HepG2 (cell line): ENCODE measurements at regions not wholly inside any gene's neighbourhood (a gene's known extent, or its start where the extent isn't known, plus 50 kb on each side); places are given as distances from the start of the nearest gene placed in this dataset.

Experiments used
- ATAC-seq: fragments of 200-7000 bp; cut with Tn5 transposase; 3 replicates; pipeline ENCODE4 v1.9.1; 2020; ENCODE audit warnings: mild to moderate bottlenecking, moderate library complexity
- BruUV-seq: library from RNA; stranded (reverse); fragments of 400-500 nt; replicated peaks from 2 replicates; lab custom pipeline; 2021; lab: Mats Ljungman, UMichigan
- CTCF ChIA-PET: fragments of 300-600 bp; formaldehyde crosslinking; extraction: SDS; loops from one replicate; lab custom pipeline; 2021; ENCODE audit warnings: low total read pairs, inconsistent platforms, low intra/inter-chr PET ratio; lab: Yijun Ruan, JAX
- POLR2A ChIA-PET: fragments of 350-600 bp; sonication (Branson Sonifier 250); formaldehyde crosslinking; loops from one replicate; lab custom pipeline; 2020; ENCODE audit warnings: antibody characterized with exemption, inconsistent platforms; lab: Yijun Ruan, JAX
- DNase-seq: peaks from one replicate; pipeline ENCODE4 v3.0.0-alpha.2; 2015; ENCODE audit warnings: low spot score
- FAIRE-seq: peaks from 3 replicates; lab custom pipeline; 2011; peaks lifted over from hg19 to GRCh38; lab: Jason Lieb, UNC
- H2AFZ ChIP-seq: one replicate; pipeline ENCODE4 v1.6.1; 2011; ENCODE audit warnings: low read length, inconsistent platforms
- H3K27ac ChIP-seq: fragments of 300-600 bp; 3 replicates; pipeline ENCODE4 v1.8.0; 2011; ENCODE audit warnings: mixed run types, mild to moderate bottlenecking, mixed read lengths, low read length, inconsistent platforms; ENCODE audit not compliant: insufficient read depth; ENCODE audit errors: extremely low read length
- H3K27me3 ChIP-seq, 2 experiments: fragments of 200-600 bp in 1 of 2; 2 replicates in 1 of 2; 3 replicates in 1 of 2; pipeline versions ENCODE4 v1.6.0 to v1.8.0; 2011; ENCODE audit warnings: low read length in 2 of 2, mild to moderate bottlenecking in 2 of 2, moderate library complexity in 2 of 2, inconsistent platforms in 1 of 2; ENCODE audit not compliant: insufficient read depth in 2 of 2, control insufficient read depth in 1 of 2
- H3K36me3 ChIP-seq, 2 experiments: fragments of 200-600 bp in 1 of 2; replicated peaks in 1 of 2; 2 replicates in 1 of 2; 3 replicates in 1 of 2; pipeline versions ENCODE4 v1.5.1 to v1.8.0; 2011; ENCODE audit warnings: low read length in 2 of 2, inconsistent platforms in 1 of 2; ENCODE audit not compliant: insufficient read depth in 2 of 2, control insufficient read depth in 1 of 2
- H3K4me1 ChIP-seq: 2 replicates; pipeline ENCODE4 v1.5.1; 2012; ENCODE audit warnings: low read length, inconsistent platforms; ENCODE audit not compliant: insufficient read depth
- H3K4me2 ChIP-seq: 2 replicates; pipeline ENCODE4 v1.6.0; 2011; ENCODE audit warnings: low read depth, low read length, inconsistent platforms
- H3K4me3 ChIP-seq, 3 experiments: fragments of 200-600 bp in 1 of 3; sonication (generic), shearing (Covaris generic) in 1 of 3; replicated peaks in 1 of 3; 2 replicates each; pipeline ENCODE4 v1.5.1; 2011 to 2016; ENCODE audit warnings: low read length in 3 of 3, inconsistent platforms in 2 of 3, low read depth in 2 of 3, mild to moderate bottlenecking in 2 of 3, control low read depth in 1 of 3, mixed read lengths in 1 of 3; ENCODE audit not compliant: insufficient read depth in 1 of 3
- H3K79me2 ChIP-seq: one replicate; pipeline ENCODE4 v1.6.1; 2011; ENCODE audit warnings: low read length, inconsistent platforms; ENCODE audit not compliant: insufficient read depth
- H3K9ac ChIP-seq: 2 replicates; pipeline ENCODE4 v1.6.0; 2011; ENCODE audit warnings: mild to moderate bottlenecking, low read depth, low read length, inconsistent platforms; ENCODE audit not compliant: insufficient read depth
- H3K9me3 ChIP-seq: 2 replicates; pipeline ENCODE4 v1.5.1; 2012; ENCODE audit warnings: mild to moderate bottlenecking, low read length
- H4K20me1 ChIP-seq: 2 replicates; pipeline ENCODE4 v1.6.0; 2011; ENCODE audit warnings: inconsistent platforms, mild to moderate bottlenecking, low read length, moderate library complexity; ENCODE audit not compliant: insufficient read depth
- AKAP8 ChIP-seq: sonication (generic); formaldehyde crosslinking; IDR thresholded peaks from 2 replicates; pipeline ENCODE4 v1.5.1; 2020; ENCODE audit warnings: mild to moderate bottlenecking, missing genetic modification reagents
- GABPA ChIP-seq, 2 experiments: IDR thresholded peaks; 2 replicates each; pipeline ENCODE4 v1.6.1; 2011 to 2016; ENCODE audit warnings: low read depth in 2 of 2, low read length in 1 of 2, missing biosample characterization in 1 of 2, missing genetic modification characterization in 1 of 2
- HMG20A ChIP-seq: IDR thresholded peaks from 2 replicates; pipeline ENCODE4 v1.6.1; 2016; ENCODE audit warnings: borderline replicate concordance
- HMGA1 ChIP-seq: sonication (generic); formaldehyde crosslinking; conservative IDR thresholded peaks from 2 replicates; pipeline ENCODE4 v1.4.0; 2020; ENCODE audit warnings: missing genetic modification reagents
- KLF15 ChIP-seq: sonication (generic); formaldehyde crosslinking; IDR thresholded peaks from 2 replicates; pipeline ENCODE4 v1.8.1; 2023; ENCODE audit warnings: borderline replicate concordance, mild to moderate bottlenecking, inconsistent platforms, missing genetic modification reagents, mixed read lengths
- TBX2 ChIP-seq: sonication (generic); formaldehyde crosslinking; IDR thresholded peaks from 2 replicates; pipeline ENCODE4 v1.5.0; 2020; ENCODE audit warnings: missing genetic modification reagents, mild to moderate bottlenecking, borderline replicate concordance
- ZBTB4 ChIP-seq: sonication (generic); formaldehyde crosslinking; IDR thresholded peaks from 2 replicates; pipeline ENCODE4 v1.4.0; 2020; ENCODE audit warnings: missing genetic modification reagents, mild to moderate bottlenecking, borderline replicate concordance
- ZBTB40 ChIP-seq, 2 experiments: fragments of 450-650 bp in 1 of 2; sonication (generic) in 1 of 2; formaldehyde crosslinking in 1 of 2; IDR thresholded peaks; 2 replicates each; pipeline versions ENCODE4 v1.6.1 to v1.8.0; 2016 to 2022; ENCODE audit warnings: antibody characterized with exemption in 1 of 2, mild to moderate bottlenecking in 1 of 2, missing genetic modification reagents in 1 of 2
- ZNF574 ChIP-seq: sonication (generic); formaldehyde crosslinking; IDR thresholded peaks from 2 replicates; pipeline ENCODE4 v1.4.0; 2020; ENCODE audit warnings: missing genetic modification reagents
- WGBS: methylation state at CpG from one replicate; pipeline ENCODE4 v1.1.6; 2017; ENCODE audit warnings: low lambda C conversion rate; 5-methylcytosine and 5-hydroxymethylcytosine counted together
- in situ Hi-C: cut with HindIII; loops from 2 replicates; pipeline ENCODE4 v1.10.0; 2017; ENCODE audit warnings: low pct_unique_long_range_greater_than_20kb; ENCODE audit not compliant: extremely low pct_ligation_motif_present
- intact Hi-C: fragments of 100-400 bp; cut with micrococcal nuclease; formaldehyde crosslinking; loops from one replicate; pipeline ENCODE4 v1.10.0; 2022; ENCODE audit not compliant: unreplicated experiment

GRCh38 chr10:1854271-1854670 lies 116.9 kb upstream of the ADARB2 start:
- under 1% methylated on average over 7 of the region's 7 CpGs for WGBS
- Histone ChIP-seq H3K79me2 (no peaks in the 10 kb centered on the region), H3K27me3 (peaks cover 2 to 15% of the 10 kb centered on the region in 2 experiments; a peak in 3 of 5 replicates), H3K4me3 (no peak overlapping the region), H3K9ac (no peak overlapping the region), H3K4me2 (no peak overlapping the region), H3K36me3 (no peaks in the 10 kb centered on the region), H2AFZ (no peak overlapping the region), H4K20me1 (no peaks in the 10 kb centered on the region), H3K4me1 (no peaks in the 10 kb centered on the region), H3K9me3 (no peaks in the 10 kb centered on the region), H3K27ac (no peak overlapping the region)
- no peak for DNase-seq
- ChIA-PET CTCF (no interaction called here), POLR2A (no interaction called here)
- in situ Hi-C loops (no loop called here), intact Hi-C loops (no loop called here)
- no TSS peak for BruUV-seq
- no peak for FAIRE-seq
- no peak for ATAC-seq
- TF ChIP-seq GABPA (IDR thresholded peaks at IDR 0.05; ENCODE audit: low read depth, low read length), result no peak
- no peak for TF ChIP-seq GABPA (CRISPR knock-in tag; IDR thresholded peaks at IDR 0.05; ENCODE audit: low read depth)
- TF ChIP-seq HMGA1, result no peak
- no peak for TF ChIP-seq TBX2
- no peak for TF ChIP-seq ZBTB4 (CRISPR knock-in tag)
- TF ChIP-seq KLF15 (CRISPR knock-in tag), result no peak
- TF ChIP-seq AKAP8 (CRISPR knock-in tag), result no peak
- no peak for TF ChIP-seq ZBTB40 (IDR thresholded peaks at IDR 0.05)
- no peak for TF ChIP-seq ZBTB40 (CRISPR knock-in tag; IDR thresholded peaks at IDR 0.05)
- TF ChIP-seq HMG20A (CRISPR knock-in tag), result no peak
- TF ChIP-seq ZNF574 (CRISPR knock-in tag), result no peak
